Upper lobe of right lung (tissue), 1 donor: ENCODE measurements at regions not wholly inside any gene's neighbourhood (a gene's known extent, or its start where the extent isn't known, plus 50 kb on each side); places are given as distances from the start of the nearest gene placed in this dataset.

ENCODE experiments used
- ATAC-seq: fragments of 200-7000 bp; cut with Tn5 transposase; one replicate; pipeline ENCODE4 v1.9.1; 2020; ENCODE audit warnings: mild to moderate bottlenecking, moderate library complexity
- DNase-seq: peaks from one replicate; pipeline ENCODE4 v3.0.0-alpha.2; 2020
- H3K27ac ChIP-seq: fragments of 200-600 bp; one replicate; pipeline ENCODE4 v1.8.0; 2022
- H3K27me3 ChIP-seq: fragments of 200-600 bp; one replicate; pipeline ENCODE4 v1.8.0; 2022; ENCODE audit warnings: mild to moderate bottlenecking
- H3K36me3 ChIP-seq: fragments of 200-600 bp; one replicate; pipeline ENCODE4 v1.8.0; 2022
- H3K4me1 ChIP-seq: fragments of 200-600 bp; one replicate; pipeline ENCODE4 v1.8.0; 2022
- H3K4me3 ChIP-seq: fragments of 200-600 bp; one replicate; pipeline ENCODE4 v1.8.0; 2022; ENCODE audit warnings: mild to moderate bottlenecking
- H3K9me3 ChIP-seq: fragments of 200-600 bp; one replicate; pipeline ENCODE4 v1.8.0; 2022
- CTCF ChIP-seq: fragments of 200-600 bp; IDR thresholded peaks from one replicate; pipeline ENCODE4 v1.8.0; 2022; ENCODE audit warnings: antibody characterized with exemption
- intact Hi-C: fragments of 100-400 bp; cut with DNase I; formaldehyde crosslinking; loops from one replicate; pipeline ENCODE4 v1.11.0; 2022
- donor health status: DM: no; HTN: yes; CAD: no; lungs with severe emphysema.

- Histone ChIP-seq H3K27me3 (no peaks in the 10 kb centered on the region), H3K36me3 (no peaks in the 10 kb centered on the region), H3K4me3 (no peak overlapping the region), H3K27ac (no peak overlapping the region), H3K9me3 (no peaks in the 10 kb centered on the region), H3K4me1 (no peaks in the 10 kb centered on the region)
- TF ChIP-seq CTCF, result no peak
- intact Hi-C loops, result no loop called here
- no peak for DNase-seq
- ATAC-seq, result peak; percentile 25
Measured at GRCh38 chr9:105858006-105858690, 163.8 kb downstream of the TMEM38B start.

- TF ChIP-seq CTCF, result no peak
- DNase-seq, result no peak
- Histone ChIP-seq H3K4me1 (no peaks in the 10 kb centered on the region), H3K9me3 (no peaks in the 10 kb centered on the region), H3K4me3 (no peak overlapping the region), H3K27me3 (no peaks in the 10 kb centered on the region), H3K36me3 (no peaks in the 10 kb centered on the region), H3K27ac (no peak overlapping the region)
- ATAC-seq, result no peak
- intact Hi-C loops, result no loop called here
Measured at GRCh38 chr9:105858877-105859276, 164.5 kb downstream of the TMEM38B start.

GRCh38 chr9:105859428-105860091 lies 165.2 kb downstream of the TMEM38B start:
- DNase-seq, result no peak
- intact Hi-C loops, result no loop called here
- no peak overlapping the region for H3K4me3 ChIP-seq
- no peaks in the 10 kb centered on the region for H3K36me3 ChIP-seq
- ATAC-seq, result no peak
- H3K27me3 ChIP-seq, result no peaks in the 10 kb centered on the region
- H3K9me3 ChIP-seq, result no peaks in the 10 kb centered on the region
- no peak overlapping the region for H3K27ac ChIP-seq
- TF ChIP-seq CTCF, result no peak
- no peaks in the 10 kb centered on the region for H3K4me1 ChIP-seq

GRCh38 chr9:105860516-105860915 lies 166.2 kb downstream of the TMEM38B start:
- Histone ChIP-seq H3K27me3 (no peaks in the 10 kb centered on the region), H3K4me3 (no peak overlapping the region), H3K36me3 (no peaks in the 10 kb centered on the region), H3K9me3 (no peaks in the 10 kb centered on the region), H3K4me1 (no peaks in the 10 kb centered on the region), H3K27ac (no peak overlapping the region)
- no peak for ATAC-seq
- DNase-seq, result no peak
- no peak for TF ChIP-seq CTCF
- intact Hi-C loops, result no loop called here

- Histone ChIP-seq H3K27me3 (no peaks in the 10 kb centered on the region), H3K4me1 (no peaks in the 10 kb centered on the region), H3K36me3 (no peaks in the 10 kb centered on the region), H3K4me3 (no peak overlapping the region), H3K9me3 (no peaks in the 10 kb centered on the region), H3K27ac (no peak overlapping the region)
- DNase-seq, result no peak
- ATAC-seq, result no peak
- TF ChIP-seq CTCF, result no peak
- intact Hi-C loops, result no loop called here
Measured at GRCh38 chr9:105861972-105862371, 167.6 kb downstream of the TMEM38B start.
